Central memory CD8-positive, alpha-beta T cell (primary cell): ENCODE measurements at regions not wholly inside any gene's neighbourhood (a gene's known extent, or its start where the extent isn't known, plus 50 kb on each side); places are given as distances from the start of the nearest gene placed in this dataset.
"Not testable (repeated sequence)": the region's sequence is repeated elsewhere in the genome, so short reads cannot be mapped to it uniquely, and the experiment has no call there.

Source experiments
- ATAC-seq: fragments of 150-1000 bp; cut with Tn5 transposase; replicated peaks from 2 replicates; pipeline ENCODE4 v1.10.0; 2022; ENCODE audit warnings: mild to moderate bottlenecking, moderate FRiP score, moderate number of reproducible peaks; ENCODE audit not compliant: poor library complexity, severe bottlenecking; ENCODE audit errors: extremely low read depth
- DNase-seq, 2 donors: peaks; one replicate each; pipeline ENCODE4 v3.0.0; 2021; ENCODE audit warnings: low spot score in 2 of 2
- H3K27ac Mint-ChIP-seq: one replicate; pipeline ENCODE4 v1.8.0; 2022; ENCODE audit warnings: low read depth, mild to moderate bottlenecking, moderate library complexity, mixed read lengths
- H3K27me3 Mint-ChIP-seq: one replicate; pipeline ENCODE4 v1.8.0; 2022; ENCODE audit warnings: mixed read lengths
- H3K36me3 Mint-ChIP-seq: one replicate; pipeline ENCODE4 v1.8.0; 2022; ENCODE audit warnings: mild to moderate bottlenecking, moderate library complexity, mixed read lengths; ENCODE audit not compliant: insufficient read depth
- H3K4me1 Mint-ChIP-seq: one replicate; pipeline ENCODE4 v1.8.0; 2022; ENCODE audit warnings: mixed read lengths
- H3K4me3 Mint-ChIP-seq: one replicate; pipeline ENCODE4 v1.8.0; 2022; ENCODE audit warnings: mild to moderate bottlenecking, moderate library complexity, mixed read lengths
- H3K9me3 Mint-ChIP-seq: one replicate; pipeline ENCODE4 v1.8.0; 2022; ENCODE audit warnings: mixed read lengths

DNA sequence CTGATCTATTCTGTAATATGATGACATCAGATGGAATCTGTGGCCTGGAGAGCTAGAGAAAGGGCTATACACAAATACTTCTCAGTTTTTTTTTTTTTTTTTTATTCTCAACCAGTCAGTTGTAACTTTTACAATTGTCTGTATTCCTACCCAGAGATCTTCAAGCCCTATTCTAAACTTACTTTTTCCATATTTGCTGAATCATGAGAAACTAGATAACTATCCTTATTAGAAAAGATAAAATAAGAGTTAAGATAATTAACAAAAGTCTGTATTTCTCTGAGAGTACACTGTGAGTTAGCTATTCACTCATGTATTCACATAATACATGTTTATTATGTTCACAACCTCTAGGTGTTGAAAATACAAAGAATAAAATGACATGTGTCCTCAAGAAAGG, 1575.9 kb downstream of the EFNA5 start:
- Mint-ChIP-seq H3K4me3 (no peak overlapping the region), H3K36me3 (no peaks in the 10 kb centered on the region), H3K9me3 (peaks cover 5% of the 10 kb centered on the region), H3K27me3 (no peaks in the 10 kb centered on the region), H3K4me1 (no peaks in the 10 kb centered on the region), H3K27ac (no peak overlapping the region)
- DNase-seq (no peak), ATAC-seq (no peak)

DNA sequence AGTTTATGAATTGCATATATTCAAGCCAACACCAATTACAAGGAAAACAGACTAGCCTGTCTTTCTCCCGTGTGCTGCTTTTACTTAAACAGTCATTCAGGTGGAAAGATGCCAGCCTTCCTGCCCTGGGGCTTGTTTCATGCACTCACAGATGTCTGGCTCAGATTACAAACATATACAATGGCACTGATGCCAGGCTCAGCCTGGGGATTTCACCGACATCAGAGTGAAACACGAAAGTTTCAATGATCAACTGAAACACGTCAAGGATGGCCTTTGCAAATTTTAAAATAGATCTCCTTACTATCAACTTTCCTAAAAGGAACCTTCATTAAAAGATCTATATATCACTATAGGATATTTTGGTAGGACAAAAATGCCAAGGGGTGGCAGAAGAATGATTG, 1576.5 kb downstream of the EFNA5 start:
- Mint-ChIP-seq H3K36me3 (no peaks in the 10 kb centered on the region), H3K27me3 (no peaks in the 10 kb centered on the region), H3K4me3 (no peak overlapping the region), H3K9me3 (peaks cover 5% of the 10 kb centered on the region), H3K27ac (no peak overlapping the region), H3K4me1 (no peaks in the 10 kb centered on the region)
- ATAC-seq (no peak), DNase-seq (no peak)

DNA sequence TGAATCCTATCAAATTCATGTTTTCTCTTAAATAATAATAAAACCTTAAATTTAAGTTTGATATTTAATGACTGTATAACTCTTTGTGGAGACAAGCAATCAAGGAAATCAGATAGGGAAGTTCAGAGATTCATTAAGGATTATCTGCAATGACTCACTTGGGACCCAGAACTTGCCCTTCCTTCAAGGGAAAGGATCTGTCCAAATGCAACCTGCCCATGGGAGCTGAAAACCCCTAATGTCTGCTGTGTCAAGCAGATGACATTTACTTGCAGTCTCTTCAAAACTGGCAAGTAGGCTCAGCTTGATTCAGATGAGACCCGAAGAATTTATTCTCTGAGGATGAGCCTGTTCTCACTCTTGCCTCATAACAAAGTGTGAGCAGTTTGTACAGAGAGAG, 1577.6 kb downstream of the EFNA5 start:
- H3K27me3 Mint-ChIP-seq = no peaks in the 10 kb centered on the region
- H3K4me1 Mint-ChIP-seq = no peaks in the 10 kb centered on the region
- ATAC-seq = no peak
- no peaks in the 10 kb centered on the region for H3K36me3 Mint-ChIP-seq
- peaks cover 5% of the 10 kb centered on the region for H3K9me3 Mint-ChIP-seq
- no peak overlapping the region for H3K27ac Mint-ChIP-seq
- no peak overlapping the region for H3K4me3 Mint-ChIP-seq
- no peak for DNase-seq

DNA sequence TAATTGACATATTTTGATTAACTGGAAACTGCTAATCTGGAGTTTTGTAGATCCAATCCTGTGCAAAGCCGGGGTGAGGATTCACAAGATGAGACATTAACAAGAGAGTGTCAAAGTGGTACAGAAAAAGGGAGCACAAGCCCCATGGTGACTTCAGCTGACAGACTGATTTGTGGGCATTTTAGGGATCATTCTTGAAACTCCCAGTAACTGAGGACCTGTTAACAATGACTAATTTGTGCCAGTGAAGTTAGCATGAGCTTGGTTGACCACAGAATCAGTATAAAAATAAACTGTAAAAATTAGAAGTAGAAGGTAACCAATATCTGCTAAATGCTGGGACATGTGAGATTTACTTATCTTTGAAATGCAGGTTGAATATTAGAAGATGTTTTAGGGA, 1578.3 kb downstream of the EFNA5 start:
- no peak for ATAC-seq
- no peak overlapping the region for H3K27ac Mint-ChIP-seq
- peaks cover 5% of the 10 kb centered on the region for H3K9me3 Mint-ChIP-seq
- no peaks in the 10 kb centered on the region for H3K4me1 Mint-ChIP-seq
- H3K4me3 Mint-ChIP-seq = no peak overlapping the region
- no peaks in the 10 kb centered on the region for H3K36me3 Mint-ChIP-seq
- no peak for DNase-seq
- H3K27me3 Mint-ChIP-seq = no peaks in the 10 kb centered on the region

DNA sequence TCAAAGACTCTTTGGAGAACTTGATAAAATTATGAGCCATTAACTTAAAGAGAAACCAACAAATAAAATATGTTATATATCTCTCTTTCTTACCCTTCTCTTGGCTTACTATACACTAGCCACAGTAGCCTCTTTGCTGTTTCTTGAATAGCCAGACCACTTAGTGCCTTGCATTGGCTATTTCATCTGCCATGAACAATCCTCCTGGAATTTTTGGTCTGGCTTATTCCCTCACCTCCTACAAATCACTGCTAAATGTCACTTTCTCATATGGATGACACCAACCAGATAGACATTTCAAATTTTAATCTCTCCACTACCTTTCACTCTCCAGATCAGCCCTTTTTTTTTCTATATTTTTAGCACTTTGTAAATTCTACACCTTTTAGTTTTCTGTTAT, 1581.7 kb downstream of the EFNA5 start:
- H3K36me3 Mint-ChIP-seq = no peaks in the 10 kb centered on the region
- no peaks in the 10 kb centered on the region for H3K27me3 Mint-ChIP-seq

DNA sequence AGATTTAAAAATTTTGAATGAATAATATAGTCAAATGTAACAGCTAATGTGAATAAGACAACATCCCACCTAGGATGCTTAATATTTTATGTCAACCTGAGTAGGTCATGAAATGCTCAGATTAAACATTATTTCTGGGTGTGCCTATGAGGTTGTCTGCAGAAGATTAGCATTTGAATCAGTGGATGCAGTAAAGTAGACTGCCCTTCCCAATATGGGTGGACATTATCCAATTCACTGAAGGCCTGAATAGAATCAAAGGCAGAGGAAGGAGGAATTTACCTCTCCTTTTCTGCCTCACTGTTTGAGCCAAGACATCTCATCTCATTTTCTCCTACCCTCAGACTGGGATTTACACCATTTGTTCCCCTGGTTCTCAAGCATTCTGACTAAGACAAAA, 1582.3 kb downstream of the EFNA5 start:
- no peak overlapping the region for H3K27ac Mint-ChIP-seq
- no peak for DNase-seq
- H3K9me3 Mint-ChIP-seq = peaks cover 5% of the 10 kb centered on the region
- no peaks in the 10 kb centered on the region for H3K4me1 Mint-ChIP-seq
- no peak overlapping the region for H3K4me3 Mint-ChIP-seq
- no peak for ATAC-seq
- H3K36me3 Mint-ChIP-seq = no peaks in the 10 kb centered on the region
- H3K27me3 Mint-ChIP-seq = no peaks in the 10 kb centered on the region

More for the DNA sequence above, 1581.7 kb downstream of the EFNA5 start:
- no peaks in the 10 kb centered on the region for H3K4me1 Mint-ChIP-seq
- ATAC-seq (no peak), DNase-seq (no peak)
- no peak overlapping the region for H3K4me3 Mint-ChIP-seq
- peaks cover 5% of the 10 kb centered on the region for H3K9me3 Mint-ChIP-seq
- no peak overlapping the region for H3K27ac Mint-ChIP-seq

DNA sequence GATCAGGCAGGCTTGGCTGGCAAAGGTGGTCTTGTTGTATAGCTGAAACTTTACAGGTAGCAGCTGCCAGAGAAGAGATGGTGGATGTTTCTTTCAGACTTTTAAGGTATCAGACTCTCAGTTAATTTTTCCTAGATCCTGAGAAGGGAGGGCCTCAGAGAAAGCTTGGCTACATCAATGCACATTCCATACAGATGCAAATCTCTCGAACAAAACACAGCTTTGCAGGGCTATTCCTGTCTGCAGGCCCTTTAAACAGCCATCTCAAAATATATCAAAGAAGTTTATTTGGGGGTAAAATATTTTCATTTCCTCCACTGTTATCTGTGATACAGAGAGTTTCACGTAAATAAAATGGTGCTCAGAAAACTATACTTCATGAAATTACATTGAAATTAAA, 1584.4 kb downstream of the EFNA5 start:
- Mint-ChIP-seq H3K27ac (no peak overlapping the region), H3K36me3 (no peaks in the 10 kb centered on the region), H3K4me1 (no peaks in the 10 kb centered on the region), H3K4me3 (no peak overlapping the region), H3K27me3 (no peaks in the 10 kb centered on the region), H3K9me3 (peaks cover 5% of the 10 kb centered on the region)
- ATAC-seq (no peak), DNase-seq (no peak)

DNA sequence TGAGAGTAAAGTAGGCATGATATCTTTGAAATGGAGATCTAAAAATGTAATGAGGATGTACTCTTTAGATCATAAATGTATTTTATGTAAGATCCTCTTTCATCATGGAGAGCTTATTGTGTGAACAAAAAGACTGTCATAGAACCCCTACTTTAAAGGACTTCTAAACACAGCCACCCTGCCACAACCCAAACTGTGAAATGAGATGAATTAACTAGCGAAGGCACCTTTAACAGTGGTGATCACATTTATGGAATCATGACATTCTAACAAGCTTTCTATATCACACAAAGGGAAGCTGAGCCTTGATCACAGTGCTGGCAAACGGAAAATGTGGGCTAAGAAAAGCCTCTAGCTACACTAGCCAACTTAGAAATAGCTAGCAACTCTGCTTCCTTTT, 1585.2 kb downstream of the EFNA5 start:
- Mint-ChIP-seq H3K27me3 (no peaks in the 10 kb centered on the region), H3K4me1 (no peaks in the 10 kb centered on the region), H3K36me3 (no peaks in the 10 kb centered on the region), H3K4me3 (no peak overlapping the region), H3K27ac (no peak overlapping the region), H3K9me3 (peaks cover 5% of the 10 kb centered on the region)
- DNase-seq (no peak), ATAC-seq (no peak)

DNA sequence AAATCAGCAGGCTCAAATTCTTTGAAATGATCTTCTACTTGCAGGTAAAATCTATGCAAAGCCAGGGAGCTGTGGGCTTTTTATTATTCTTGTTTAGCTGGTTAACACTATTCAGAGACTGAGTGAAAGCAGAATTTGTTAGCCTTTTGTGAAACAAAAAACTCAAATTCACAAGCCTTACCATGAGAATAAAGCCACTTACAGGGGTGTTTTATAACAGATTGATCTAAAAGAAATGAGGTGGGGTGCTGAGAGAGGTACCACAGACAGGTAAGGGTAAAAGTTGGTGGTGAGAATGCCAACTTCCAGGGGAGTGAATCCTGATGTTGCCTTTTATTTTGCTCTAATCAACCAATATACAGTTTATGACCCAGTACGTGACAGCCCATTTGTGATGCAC, 1585.6 kb downstream of the EFNA5 start:
- H3K27me3 Mint-ChIP-seq = no peaks in the 10 kb centered on the region
- H3K4me1 Mint-ChIP-seq = no peaks in the 10 kb centered on the region
- H3K4me3 Mint-ChIP-seq = no peak overlapping the region
- H3K36me3 Mint-ChIP-seq = no peaks in the 10 kb centered on the region
- no peak for DNase-seq
- H3K9me3 Mint-ChIP-seq = peaks cover 5% of the 10 kb centered on the region
- no peak for ATAC-seq
- no peak overlapping the region for H3K27ac Mint-ChIP-seq

DNA sequence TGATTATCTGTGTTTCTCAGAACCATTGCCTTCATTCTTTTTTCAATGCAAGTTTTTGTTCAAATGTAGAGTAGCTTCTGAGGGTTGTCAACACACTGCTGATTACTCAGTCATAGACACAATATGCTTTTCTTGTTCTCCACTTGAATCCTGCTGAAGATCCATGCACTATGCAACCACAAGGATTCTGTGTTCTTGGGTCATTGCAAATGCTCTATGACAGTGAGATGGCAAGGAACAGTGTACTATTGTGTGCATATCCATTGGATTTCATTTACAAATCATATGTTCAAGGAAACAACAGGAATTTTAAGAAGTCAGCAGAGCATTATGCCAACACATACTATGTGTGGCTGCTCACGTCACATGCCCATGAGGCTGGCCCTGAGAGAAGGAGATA, 1590.2 kb downstream of the EFNA5 start:
- Mint-ChIP-seq H3K4me1 (no peaks in the 10 kb centered on the region), H3K27ac (no peak overlapping the region), H3K4me3 (no peak overlapping the region), H3K27me3 (no peaks in the 10 kb centered on the region), H3K9me3 (no peaks in the 10 kb centered on the region), H3K36me3 (no peaks in the 10 kb centered on the region)
- no peak for DNase-seq
- no peak for ATAC-seq

DNA sequence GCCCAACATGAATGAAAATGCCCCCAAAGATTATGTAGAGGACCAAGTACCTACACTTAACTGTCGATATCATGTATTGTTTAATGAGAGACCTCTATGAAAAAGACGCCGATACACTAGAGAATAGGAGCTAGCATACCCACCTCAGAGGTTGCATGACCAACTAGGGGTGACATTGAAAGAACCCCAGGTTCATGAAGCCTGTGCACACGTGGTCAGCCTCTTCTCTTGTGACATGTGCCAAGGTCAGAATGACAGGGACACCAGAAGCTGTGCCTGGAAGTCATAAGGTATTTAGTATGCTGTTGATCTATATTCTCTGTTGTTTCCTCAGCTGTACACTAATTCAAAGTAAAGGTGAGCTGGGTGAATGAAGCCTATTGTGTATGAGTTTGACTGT, 1594.1 kb downstream of the EFNA5 start:
- Mint-ChIP-seq H3K4me1 (no peaks in the 10 kb centered on the region), H3K9me3 (peaks cover 4% of the 10 kb centered on the region), H3K27ac (no peak overlapping the region), H3K27me3 (no peaks in the 10 kb centered on the region), H3K4me3 (no peak overlapping the region), H3K36me3 (no peaks in the 10 kb centered on the region)
- ATAC-seq = no peak
- no peak for DNase-seq

DNA sequence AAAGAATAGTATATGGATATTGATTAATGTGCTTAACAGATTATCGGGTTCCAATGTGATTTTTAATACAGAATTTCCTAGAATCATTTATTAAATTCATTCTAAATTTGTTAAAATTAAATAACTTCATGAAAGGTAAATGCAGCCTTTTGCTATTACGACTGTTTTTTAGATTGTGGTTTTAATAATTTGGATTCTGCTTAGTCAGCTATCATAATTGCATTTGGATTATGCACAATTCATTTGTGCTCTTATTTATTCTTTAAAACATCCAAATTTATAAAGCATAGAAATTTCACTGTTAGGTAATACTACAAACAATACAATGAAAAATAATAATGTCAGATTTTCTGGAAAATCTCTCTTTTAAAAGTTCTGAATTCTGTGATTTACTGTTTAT, 1598.5 kb downstream of the EFNA5 start:
- Mint-ChIP-seq H3K4me1 (no peaks in the 10 kb centered on the region), H3K9me3 (peaks cover 11% of the 10 kb centered on the region), H3K27me3 (no peaks in the 10 kb centered on the region), H3K4me3 (no peak overlapping the region), H3K36me3 (no peaks in the 10 kb centered on the region), H3K27ac (no peak overlapping the region)
- no peak for DNase-seq
- no peak for ATAC-seq

DNA sequence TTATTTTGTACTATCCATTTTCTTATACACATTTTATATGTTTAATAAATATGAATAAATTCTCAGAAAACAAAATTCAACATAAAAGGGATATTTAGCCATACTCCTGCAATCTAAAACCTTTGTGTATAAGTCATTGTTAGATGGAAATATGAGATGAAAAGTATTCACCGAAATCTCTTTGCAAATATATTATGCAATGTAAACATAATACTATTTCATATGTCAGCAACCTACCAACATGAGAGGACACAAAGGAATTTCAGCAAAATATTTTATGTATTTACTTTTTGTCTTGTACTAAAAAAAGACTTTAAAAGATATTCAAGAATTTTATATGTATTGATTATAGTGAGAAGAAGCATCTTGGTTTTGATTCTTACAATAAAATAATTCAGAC, 1623.4 kb downstream of the EFNA5 start:
- Mint-ChIP-seq H3K36me3 (no peaks in the 10 kb centered on the region), H3K27ac (no peak overlapping the region), H3K9me3 (peaks cover 10% of the 10 kb centered on the region), H3K27me3 (no peaks in the 10 kb centered on the region), H3K4me3 (no peak overlapping the region), H3K4me1 (no peaks in the 10 kb centered on the region)
- no peak for ATAC-seq
- no peak for DNase-seq

DNA sequence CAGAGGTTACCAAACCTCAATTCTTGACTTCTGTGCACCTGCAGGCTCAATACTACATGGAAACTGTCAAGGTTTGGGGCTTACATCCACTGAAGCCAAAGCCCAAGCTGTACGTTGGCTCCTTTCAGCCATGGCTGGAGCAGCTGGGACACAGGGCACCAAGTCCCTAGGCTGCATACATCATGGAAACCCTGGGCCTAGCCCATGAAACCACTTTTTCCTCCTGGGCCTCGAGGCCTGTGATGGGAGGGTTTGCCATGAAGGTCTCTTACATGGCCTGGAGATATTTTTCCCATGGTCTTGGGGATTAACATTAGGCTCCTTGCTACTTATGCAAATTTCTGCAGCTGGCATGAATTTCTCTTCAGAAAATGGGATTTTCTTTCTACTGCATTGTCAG, 1638.7 kb downstream of the EFNA5 start:
- H3K27ac Mint-ChIP-seq, ATAC-seq, H3K36me3 Mint-ChIP-seq, H3K4me1 Mint-ChIP-seq, H3K9me3 Mint-ChIP-seq, H3K27me3 Mint-ChIP-seq, DNase-seq, H3K4me3 Mint-ChIP-seq: not testable (repeated sequence)
